ENCODE measurements at regions not wholly inside any gene's neighbourhood (a gene's known extent, or its start where the extent isn't known, plus 50 kb on each side); places are given as distances from the start of the nearest gene placed in this dataset.

DNA sequence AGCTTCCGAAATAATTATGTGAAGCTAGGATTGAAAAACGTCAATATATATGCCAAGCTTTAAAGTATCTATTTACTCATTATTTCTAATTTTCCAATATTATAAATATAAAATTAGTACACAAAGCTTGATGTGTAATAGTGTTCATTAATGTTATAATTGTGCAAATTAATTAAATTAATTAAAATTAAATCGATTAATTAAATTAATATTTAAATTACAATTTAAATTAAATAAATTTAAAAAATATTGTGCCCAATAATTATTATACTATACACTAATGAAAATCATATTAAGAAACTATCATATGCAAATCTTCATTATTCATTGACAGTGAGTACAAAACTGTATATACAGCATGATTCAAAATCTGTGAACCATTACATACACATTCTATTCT, 409.8 kb downstream of the FAM170A start:
- Histone ChIP-seq H4K20me1 (ENCODE audit: control insufficient read depth, insufficient read depth, low read depth, low read length) (no peaks in the 10 kb centered on the region), H3K79me2 (ENCODE audit: control insufficient read depth, low read length) (no peaks in the 10 kb centered on the region), H3K9me3 (ENCODE audit: control insufficient read depth, insufficient read depth, low read length) (no peaks in the 10 kb centered on the region), H3K4me2 (ENCODE audit: low read length) (no peak overlapping the region), H3K9me2 (replicated peaks; ENCODE audit: control insufficient read depth, low read length) (no peaks in the 10 kb centered on the region; the same call in 1 of the 2 replicates), H3K36me3 (ENCODE audit: control insufficient read depth, low read length) (no peaks in the 10 kb centered on the region), H3K4me1 (ENCODE audit: control insufficient read depth, low read length) (no peaks in the 10 kb centered on the region), H3F3A (ENCODE audit: control insufficient read depth, insufficient read depth) (no peaks in the 10 kb centered on the region), H3K27me3 (ENCODE audit: control insufficient read depth, low read length) (no peaks in the 10 kb centered on the region), H3K4me3 (ENCODE audit: low read length) (no peak overlapping the region), H3K27ac (ENCODE audit: low read depth, low read length) (no peak overlapping the region)
- TF ChIP-seq, protein P1, sequence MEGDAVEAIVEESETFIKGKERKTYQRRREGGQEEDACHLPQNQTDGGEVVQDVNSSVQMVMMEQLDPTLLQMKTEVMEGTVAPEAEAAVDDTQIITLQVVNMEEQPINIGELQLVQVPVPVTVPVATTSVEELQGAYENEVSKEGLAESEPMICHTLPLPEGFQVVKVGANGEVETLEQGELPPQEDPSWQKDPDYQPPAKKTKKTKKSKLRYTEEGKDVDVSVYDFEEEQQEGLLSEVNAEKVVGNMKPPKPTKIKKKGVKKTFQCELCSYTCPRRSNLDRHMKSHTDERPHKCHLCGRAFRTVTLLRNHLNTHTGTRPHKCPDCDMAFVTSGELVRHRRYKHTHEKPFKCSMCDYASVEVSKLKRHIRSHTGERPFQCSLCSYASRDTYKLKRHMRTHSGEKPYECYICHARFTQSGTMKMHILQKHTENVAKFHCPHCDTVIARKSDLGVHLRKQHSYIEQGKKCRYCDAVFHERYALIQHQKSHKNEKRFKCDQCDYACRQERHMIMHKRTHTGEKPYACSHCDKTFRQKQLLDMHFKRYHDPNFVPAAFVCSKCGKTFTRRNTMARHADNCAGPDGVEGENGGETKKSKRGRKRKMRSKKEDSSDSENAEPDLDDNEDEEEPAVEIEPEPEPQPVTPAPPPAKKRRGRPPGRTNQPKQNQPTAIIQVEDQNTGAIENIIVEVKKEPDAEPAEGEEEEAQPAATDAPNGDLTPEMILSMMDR (IDR thresholded peaks at IDR 0.05; ENCODE audit: low read depth, low read length, poor library complexity, severe bottlenecking) = no peak
- no peak for TF ChIP-seq EZH2phosphoT487 (IDR thresholded peaks at IDR 0.05; ENCODE audit: borderline replicate concordance, low read length)

DNA sequence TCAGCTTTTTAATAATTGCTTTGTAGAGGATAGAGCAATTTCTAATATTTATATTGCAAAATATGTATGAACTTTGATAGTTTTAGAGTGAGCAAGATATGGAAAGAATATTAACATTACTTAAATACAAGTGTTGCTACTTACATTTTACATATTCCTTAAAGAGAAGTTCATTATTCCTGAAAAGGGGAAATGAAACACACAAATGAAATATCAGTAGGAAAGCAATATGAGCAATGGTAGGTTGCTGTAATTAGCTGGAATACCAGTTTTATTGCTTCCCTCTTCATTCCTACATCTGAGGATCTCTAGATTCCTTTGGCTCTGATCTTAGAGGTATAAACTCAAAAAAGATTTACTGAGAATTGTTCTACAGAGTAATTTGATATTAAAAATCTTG, 414.1 kb downstream of the FAM170A start:
- Histone ChIP-seq H3K27ac (ENCODE audit: low read depth, low read length) (no peak overlapping the region), H3K79me2 (ENCODE audit: control insufficient read depth, low read length) (no peaks in the 10 kb centered on the region), H3K9me2 (replicated peaks; ENCODE audit: control insufficient read depth, low read length) (no peaks in the 10 kb centered on the region; the same call in 1 of the 2 replicates), H3K9me3 (ENCODE audit: control insufficient read depth, insufficient read depth, low read length) (no peaks in the 10 kb centered on the region), H3K4me3 (ENCODE audit: low read length) (no peak overlapping the region), H3K36me3 (ENCODE audit: control insufficient read depth, low read length) (no peaks in the 10 kb centered on the region), H3K4me2 (ENCODE audit: low read length) (no peak overlapping the region), H3K4me1 (ENCODE audit: control insufficient read depth, low read length) (no peaks in the 10 kb centered on the region), H3F3A (ENCODE audit: control insufficient read depth, insufficient read depth) (no peaks in the 10 kb centered on the region), H3K27me3 (ENCODE audit: control insufficient read depth, low read length) (no peaks in the 10 kb centered on the region), H4K20me1 (ENCODE audit: control insufficient read depth, insufficient read depth, low read depth, low read length) (no peaks in the 10 kb centered on the region)
- no peak for TF ChIP-seq EZH2phosphoT487 (IDR thresholded peaks at IDR 0.05; ENCODE audit: borderline replicate concordance, low read length)
- TF ChIP-seq, protein P1 (IDR thresholded peaks at IDR 0.05; ENCODE audit: low read depth, low read length, poor library complexity, severe bottlenecking) = no peak

DNA sequence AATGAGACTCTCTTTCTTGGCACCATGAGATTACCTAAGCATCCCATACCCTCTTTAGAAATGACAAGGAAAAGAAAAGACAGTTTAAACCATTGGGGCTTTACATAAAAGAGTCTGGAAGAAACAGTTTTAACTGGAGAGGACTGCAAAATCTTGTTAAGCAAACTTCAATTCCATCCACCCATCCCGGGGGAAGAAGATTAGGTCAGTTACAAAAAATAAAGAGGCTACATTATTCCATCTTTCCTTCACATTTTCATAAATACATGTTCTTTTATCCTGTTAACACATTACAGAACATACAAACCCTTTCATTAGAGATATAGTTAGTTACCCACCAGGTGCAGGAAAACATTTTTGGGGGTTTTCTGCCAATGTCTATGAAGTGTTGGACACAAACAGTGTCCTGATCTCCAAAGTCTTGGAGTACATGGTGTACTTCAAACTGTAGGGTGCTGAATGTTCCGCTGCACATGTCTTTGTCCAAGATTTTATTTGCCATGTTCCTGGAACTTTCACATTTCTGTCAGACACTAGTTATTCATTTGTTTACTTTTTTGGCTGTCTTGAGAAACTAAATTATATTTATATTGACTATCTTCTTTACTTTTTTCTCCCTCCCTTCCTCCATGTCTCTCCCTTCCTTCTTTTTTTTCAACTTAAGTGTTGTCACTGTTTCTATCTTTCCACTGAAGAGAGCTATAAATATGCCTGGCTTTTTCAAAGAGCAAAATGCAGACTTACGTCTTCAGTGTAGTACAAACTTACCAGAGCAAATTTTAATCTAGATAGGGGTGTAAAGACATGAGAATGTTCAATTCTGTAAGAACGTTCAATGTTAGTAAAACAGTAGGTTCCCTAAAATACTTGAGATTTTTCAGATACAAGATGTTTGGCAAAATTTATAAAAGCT, 410.9 kb upstream of the PRR16 start:
- no peak overlapping the region for H3K4me3 ChIP-seq (ENCODE audit: low read length)
- no peaks in the 10 kb centered on the region for H4K20me1 ChIP-seq (ENCODE audit: control insufficient read depth, insufficient read depth, low read depth, low read length)
- no peaks in the 10 kb centered on the region for H3K4me1 ChIP-seq (ENCODE audit: control insufficient read depth, low read length)
- H3F3A ChIP-seq (ENCODE audit: control insufficient read depth, insufficient read depth) = peaks cover 4% of the 10 kb centered on the region; the same call in 1 of the 2 replicates
- H3K9me3 ChIP-seq (ENCODE audit: control insufficient read depth, insufficient read depth, low read length) = no peaks in the 10 kb centered on the region
- no peaks in the 10 kb centered on the region for H3K9me2 ChIP-seq (replicated peaks; ENCODE audit: control insufficient read depth, low read length)
- no peaks in the 10 kb centered on the region for H3K36me3 ChIP-seq (ENCODE audit: control insufficient read depth, low read length)
- no peak overlapping the region for H3K4me2 ChIP-seq (ENCODE audit: low read length)
- no peaks in the 10 kb centered on the region for H3K79me2 ChIP-seq (ENCODE audit: control insufficient read depth, low read length)
- no peak overlapping the region for H3K27ac ChIP-seq (ENCODE audit: low read depth, low read length)
- no peaks in the 10 kb centered on the region for H3K27me3 ChIP-seq (ENCODE audit: control insufficient read depth, low read length)
- TF ChIP-seq, protein P1 (IDR thresholded peaks at IDR 0.05; ENCODE audit: low read depth, low read length, poor library complexity, severe bottlenecking) = no peak
- TF ChIP-seq EZH2phosphoT487 (IDR thresholded peaks at IDR 0.05; ENCODE audit: borderline replicate concordance, low read length) = no peak

Data from DOHH2 (cell line).